H9 (cell line): ENCODE measurements at regions not wholly inside any gene's neighbourhood (a gene's known extent, or its start where the extent isn't known, plus 50 kb on each side); places are given as distances from the start of the nearest gene placed in this dataset.

Source experiments
- DNase-seq: peaks from one replicate; pipeline ENCODE4 v3.0.0-alpha.2; 2017
- H2AFZ ChIP-seq: one replicate; pipeline ENCODE4 v1.6.1; 2013; ENCODE audit warnings: mild to moderate bottlenecking, low read length, control low read depth, moderate library complexity
- H2AK5ac ChIP-seq: 2 replicates; pipeline ENCODE4 v1.6.1; 2013; ENCODE audit warnings: low read length, control low read depth, mixed read lengths; ENCODE audit not compliant: insufficient read length
- H2BK120ac ChIP-seq: one replicate; pipeline ENCODE4 v1.6.1; 2013; ENCODE audit warnings: low read depth, mild to moderate bottlenecking, low read length, control low read depth, inconsistent platforms; ENCODE audit not compliant: poor library complexity, severe bottlenecking
- H2BK12ac ChIP-seq: 2 replicates; pipeline ENCODE4 v1.6.1; 2013; ENCODE audit warnings: low read length, control low read depth, mixed read lengths, low read depth; ENCODE audit not compliant: insufficient read length
- H2BK15ac ChIP-seq: 2 replicates; pipeline ENCODE4 v1.6.1; 2013; ENCODE audit warnings: low read depth, low read length, control low read depth
- H2BK20ac ChIP-seq: one replicate; pipeline ENCODE4 v1.6.1; 2013; ENCODE audit warnings: low read depth, mild to moderate bottlenecking, low read length, control low read depth, inconsistent platforms; ENCODE audit not compliant: poor library complexity, severe bottlenecking
- H2BK5ac ChIP-seq: 2 replicates; pipeline ENCODE4 v1.6.1; 2013; ENCODE audit warnings: low read length, control low read depth, mixed read lengths; ENCODE audit not compliant: insufficient read length
- H3K14ac ChIP-seq: 2 replicates; pipeline ENCODE4 v1.6.1; 2013; ENCODE audit warnings: low read length, control low read depth; ENCODE audit not compliant: insufficient read depth
- H3K18ac ChIP-seq: 2 replicates; pipeline ENCODE4 v1.6.1; 2013; ENCODE audit warnings: low read depth, mild to moderate bottlenecking, mixed read lengths, low read length, control low read depth; ENCODE audit not compliant: insufficient read length
- H3K23ac ChIP-seq: 2 replicates; pipeline ENCODE4 v1.6.1; 2013; ENCODE audit warnings: low read length, control low read depth, mixed read lengths, low read depth; ENCODE audit not compliant: insufficient read length
- H3K23me2 ChIP-seq: 2 replicates; pipeline ENCODE4 v1.6.1; 2013; ENCODE audit warnings: low read depth, mild to moderate bottlenecking, mixed read lengths, low read length, control low read depth; ENCODE audit not compliant: insufficient read length, poor library complexity, severe bottlenecking
- H3K27ac ChIP-seq: 2 replicates; pipeline ENCODE4 v1.5.1; 2013; ENCODE audit warnings: low read length, control low read depth, mixed read lengths, low read depth; ENCODE audit not compliant: insufficient read length
- H3K27me3 ChIP-seq: 2 replicates; pipeline ENCODE4 v1.6.1; 2013; ENCODE audit warnings: low read length, control low read depth, inconsistent platforms; ENCODE audit not compliant: insufficient read depth
- H3K4ac ChIP-seq: 2 replicates; pipeline ENCODE4 v1.6.1; 2013; ENCODE audit warnings: low read depth, mild to moderate bottlenecking, control low read depth, inconsistent platforms, low read length, moderate library complexity
- H3K4me1 ChIP-seq: 2 replicates; pipeline ENCODE4 v1.6.1; 2013; ENCODE audit warnings: low read length, control low read depth, inconsistent platforms; ENCODE audit not compliant: insufficient read depth
- H3K4me2 ChIP-seq: 2 replicates; pipeline ENCODE4 v1.6.1; 2013; ENCODE audit warnings: low read length, control low read depth, mixed read lengths; ENCODE audit not compliant: insufficient read length, insufficient read depth
- H3K56ac ChIP-seq: 2 replicates; pipeline ENCODE4 v1.6.1; 2013; ENCODE audit warnings: low read depth, mild to moderate bottlenecking, mixed read lengths, low read length, control low read depth; ENCODE audit not compliant: insufficient read length
- H3K79me1 ChIP-seq: 2 replicates; pipeline ENCODE4 v1.6.1; 2013; ENCODE audit warnings: low read depth, mild to moderate bottlenecking, moderate library complexity, low read length, control low read depth, inconsistent platforms; ENCODE audit not compliant: insufficient read depth, poor library complexity, severe bottlenecking
- H3K79me2 ChIP-seq: 2 replicates; pipeline ENCODE4 v1.6.1; 2013; ENCODE audit warnings: low read length, control low read depth, inconsistent platforms; ENCODE audit not compliant: insufficient read depth
- H3K9ac ChIP-seq: 2 replicates; pipeline ENCODE4 v1.6.1; 2013; ENCODE audit warnings: low read length, control low read depth, mixed read lengths; ENCODE audit not compliant: insufficient read length; ENCODE audit errors: extremely low read depth
- H3K9me3 ChIP-seq: one replicate; pipeline ENCODE4 v1.6.1; 2013; ENCODE audit warnings: low read depth, low read length, inconsistent platforms; ENCODE audit not compliant: control insufficient read depth
- H3T11ph ChIP-seq: one replicate; pipeline ENCODE4 v1.6.1; 2013; ENCODE audit warnings: mild to moderate bottlenecking, low read length, control low read depth, inconsistent platforms
- H4K20me1 ChIP-seq: one replicate; pipeline ENCODE4 v1.6.1; 2013; ENCODE audit not compliant: control insufficient read depth, insufficient read length, insufficient read depth
- H4K5ac ChIP-seq: 2 replicates; pipeline ENCODE4 v1.6.1; 2013; ENCODE audit warnings: low read depth, mild to moderate bottlenecking, mixed read lengths, low read length, control low read depth; ENCODE audit not compliant: insufficient read length
- H4K8ac ChIP-seq: replicated peaks from 2 replicates; pipeline ENCODE4 v1.6.1; 2013; ENCODE audit warnings: low read length, control low read depth, mixed read lengths, low read depth; ENCODE audit not compliant: insufficient read length
- H4K91ac ChIP-seq: 2 replicates; pipeline ENCODE4 v1.6.1; 2013; ENCODE audit warnings: low read depth, mild to moderate bottlenecking, moderate library complexity, mixed read lengths, low read length, control low read depth; ENCODE audit not compliant: insufficient read length
- H3K27ac Mint-ChIP-seq, 3 experiments: 2 replicates in 2 of 3; 3 replicates in 1 of 3; pipeline ENCODE4 v1.8.0; 2020 to 2021; ENCODE audit warnings: mixed read lengths in 3 of 3, mild to moderate bottlenecking in 1 of 3, moderate library complexity in 1 of 3
- H3K27me3 Mint-ChIP-seq: 2 replicates; pipeline ENCODE4 v1.8.0; 2021; ENCODE audit warnings: low read depth, mild to moderate bottlenecking, moderate library complexity, mixed read lengths
- H3K36me3 Mint-ChIP-seq, 3 experiments: 2 replicates in 2 of 3; 3 replicates in 1 of 3; pipeline ENCODE4 v1.8.0; 2020 to 2021; ENCODE audit warnings: low read depth in 3 of 3, mixed read lengths in 3 of 3; ENCODE audit not compliant: insufficient read depth in 1 of 3
- H3K4me1 Mint-ChIP-seq, 2 experiments: 2 replicates each; pipeline ENCODE4 v1.8.0; 2020; ENCODE audit warnings: mixed read lengths in 2 of 2
- H3K4me3 Mint-ChIP-seq, 2 experiments: 2 replicates in 1 of 2; 3 replicates in 1 of 2; pipeline ENCODE4 v1.8.0; 2020 to 2021; ENCODE audit warnings: mild to moderate bottlenecking in 2 of 2, mixed read lengths in 2 of 2, moderate library complexity in 1 of 2
- H3K9me3 Mint-ChIP-seq, 2 experiments: 2 replicates in 1 of 2; 3 replicates in 1 of 2; pipeline ENCODE4 v1.8.0; 2020; ENCODE audit warnings: mild to moderate bottlenecking in 2 of 2, mixed read lengths in 2 of 2, moderate library complexity in 1 of 2
- WGBS: extraction: QIAGEN DNeasy Blood & Tissue Kit; methylation state at CpG from one replicate; pipeline ENCODE4 v1.1.7; 2013; ENCODE audit warnings: missing lambda C conversion rate, low lambda C conversion rate, mixed read lengths; ENCODE audit not compliant: insufficient read length; ENCODE audit errors: extremely low coverage; 5-methylcytosine and 5-hydroxymethylcytosine counted together
- TF ChIP-seq, protein P1 (sequence below): fragments of 200-600 bp; sonication (generic); conservative IDR thresholded peaks from 3 replicates; pipeline ENCODE4 v1.8.0; 2021; ENCODE audit warnings: antibody characterized with exemption, mild to moderate bottlenecking

DNA sequence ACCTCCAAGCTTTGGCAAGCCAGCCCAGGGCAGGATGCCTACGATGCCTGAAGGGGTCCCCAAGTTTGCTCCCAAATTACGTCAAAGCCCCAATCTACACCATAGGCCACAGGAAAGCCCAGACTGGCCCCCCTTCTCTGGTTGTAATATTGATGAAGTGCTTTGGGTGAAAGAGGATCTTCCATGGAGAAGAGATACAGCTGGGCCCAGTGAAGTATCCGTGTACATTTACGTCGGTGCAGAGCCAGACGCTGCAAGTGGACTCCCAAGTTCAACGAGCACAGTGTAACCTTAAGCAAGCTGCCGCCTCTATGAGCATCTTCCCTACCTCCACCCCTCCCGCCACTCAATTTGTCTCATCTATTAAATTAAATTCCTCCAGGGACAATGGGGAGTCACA, 100.1 kb upstream of the TPM1 start:
- Histone ChIP-seq H3K4ac (no peak overlapping the region), H2BK120ac (no peak overlapping the region), H2AFZ (no peak overlapping the region), H3K14ac (no peak overlapping the region), H3K79me1 (no peaks in the 10 kb centered on the region), H3K9me3 (no peaks in the 10 kb centered on the region), H3K4me1 (no peaks in the 10 kb centered on the region), H3K18ac (no peak overlapping the region), H3K79me2 (no peaks in the 10 kb centered on the region), H4K8ac (no peak overlapping the region), H4K20me1 (no peaks in the 10 kb centered on the region), H3K23me2 (no peaks in the 10 kb centered on the region), H2AK5ac (no peak overlapping the region), H3K23ac (no peak overlapping the region), H3K56ac (no peak overlapping the region), H4K91ac (no peak overlapping the region), H3T11ph (no peak overlapping the region), H2BK15ac (no peak overlapping the region), H2BK12ac (no peak overlapping the region), H3K27me3 (no peaks in the 10 kb centered on the region), H4K5ac (no peak overlapping the region), H3K27ac (no peak overlapping the region), H3K9ac (no peak overlapping the region), H3K4me2 (no peak overlapping the region), H2BK20ac (no peak overlapping the region), H2BK5ac (no peak overlapping the region)
- no CpG with 5 or more reads among the region's 9 CpGs for WGBS
- Mint-ChIP-seq H3K27me3 (peaks cover 3% of the 10 kb centered on the region), H3K4me3 (no peak overlapping the region), H3K9me3 (no peaks in the 10 kb centered on the region), H3K36me3 (no peaks in the 10 kb centered on the region), H3K27ac (no peak overlapping the region), H3K4me1 (peaks cover 13 to 18% of the 10 kb centered on the region in 2 experiments)
- DNase-seq = no peak
- TF ChIP-seq, protein P1, sequence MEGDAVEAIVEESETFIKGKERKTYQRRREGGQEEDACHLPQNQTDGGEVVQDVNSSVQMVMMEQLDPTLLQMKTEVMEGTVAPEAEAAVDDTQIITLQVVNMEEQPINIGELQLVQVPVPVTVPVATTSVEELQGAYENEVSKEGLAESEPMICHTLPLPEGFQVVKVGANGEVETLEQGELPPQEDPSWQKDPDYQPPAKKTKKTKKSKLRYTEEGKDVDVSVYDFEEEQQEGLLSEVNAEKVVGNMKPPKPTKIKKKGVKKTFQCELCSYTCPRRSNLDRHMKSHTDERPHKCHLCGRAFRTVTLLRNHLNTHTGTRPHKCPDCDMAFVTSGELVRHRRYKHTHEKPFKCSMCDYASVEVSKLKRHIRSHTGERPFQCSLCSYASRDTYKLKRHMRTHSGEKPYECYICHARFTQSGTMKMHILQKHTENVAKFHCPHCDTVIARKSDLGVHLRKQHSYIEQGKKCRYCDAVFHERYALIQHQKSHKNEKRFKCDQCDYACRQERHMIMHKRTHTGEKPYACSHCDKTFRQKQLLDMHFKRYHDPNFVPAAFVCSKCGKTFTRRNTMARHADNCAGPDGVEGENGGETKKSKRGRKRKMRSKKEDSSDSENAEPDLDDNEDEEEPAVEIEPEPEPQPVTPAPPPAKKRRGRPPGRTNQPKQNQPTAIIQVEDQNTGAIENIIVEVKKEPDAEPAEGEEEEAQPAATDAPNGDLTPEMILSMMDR = no peak
